ENCODE measurements at regions not wholly inside any gene's neighbourhood (a gene's known extent, or its start where the extent isn't known, plus 50 kb on each side); places are given as distances from the start of the nearest gene placed in this dataset.

DNA sequence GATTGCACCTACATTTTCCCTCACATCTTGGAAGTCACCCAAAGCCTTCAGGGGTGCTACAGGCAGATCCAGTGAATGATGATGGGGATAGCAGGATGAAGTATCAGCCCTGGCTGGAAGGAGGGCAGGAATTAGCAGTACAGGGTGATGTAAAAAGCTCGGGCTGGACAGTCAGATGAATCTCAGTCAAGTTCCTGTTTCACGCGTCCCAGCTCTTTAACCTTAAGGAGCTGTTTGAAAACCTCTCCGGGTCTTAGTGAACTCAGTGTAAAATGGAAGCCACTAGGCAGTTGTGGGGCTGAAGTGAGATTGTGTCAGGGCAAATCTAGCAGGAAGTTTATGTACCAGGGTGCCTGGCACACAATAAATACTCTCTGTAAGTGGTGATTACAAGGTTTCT is 166.4 kb upstream of the PROK2 start:
- H3K4me1 ChIP-seq (ENCODE audit: control insufficient read depth in 2 of 2, insufficient read depth in 1 of 2, low read depth in 1 of 2, low read length in 2 of 2), result peaks cover 0 to 7% of the 10 kb centered on the region in 2 donors
- no peak overlapping the region for H3K23ac ChIP-seq (ENCODE audit: low read depth, low read length, poor library complexity)
- no peaks in the 10 kb centered on the region for H3K79me1 ChIP-seq (ENCODE audit: low read depth, low read length)
- H3K9ac ChIP-seq (ENCODE audit: low read depth, low read length, poor library complexity), result no peak overlapping the region
- H2AFZ ChIP-seq (ENCODE audit: low read length), result no peak overlapping the region
- H3K4me3 ChIP-seq (ENCODE audit: low read length in 2 of 2), result no peak overlapping the region
- no peak overlapping the region for H4K91ac ChIP-seq (ENCODE audit: low read depth, low read length, poor library complexity)
- H3K27me3 ChIP-seq (ENCODE audit: control insufficient read depth in 3 of 3, insufficient read depth in 3 of 3, low read depth in 1 of 3, low read length in 3 of 3), result peaks cover 0 to 3% (median 0%) of the 10 kb centered on the region in 3 experiments
- no peak overlapping the region for H2BK120ac ChIP-seq (ENCODE audit: low read depth, low read length)
- H4K8ac ChIP-seq (ENCODE audit: low read depth, low read length), result no peak overlapping the region
- H3K4me2 ChIP-seq (ENCODE audit: insufficient read depth, low read length, poor library complexity, severe bottlenecking), result no peak overlapping the region
- H3K36me3 ChIP-seq (replicated peaks in 1 of 2; ENCODE audit: control insufficient read depth in 2 of 2, insufficient read depth in 2 of 2, low read length in 2 of 2), result no peaks in the 10 kb centered on the region
- no peak overlapping the region for H3K4ac ChIP-seq (ENCODE audit: low read length)
- no peak overlapping the region for H3K27ac ChIP-seq (replicated peaks; ENCODE audit: low read length)
- H2BK15ac ChIP-seq (ENCODE audit: low read length), result no peak overlapping the region
- WGBS, 2 donors (ENCODE audit: extremely low coverage in 2 of 2, insufficient read length in 2 of 2, insufficient replicate concordance in 1 of 2), result no CpG with 5 or more reads among the region's 4 CpGs
- no peak overlapping the region for H2BK12ac ChIP-seq (ENCODE audit: low read length)
- no peak overlapping the region for H3K14ac ChIP-seq (ENCODE audit: low read length)
- DNase-seq (ENCODE audit: low spot score), result no peak
- H3K9me3 ChIP-seq (replicated peaks in 1 of 2; ENCODE audit: control insufficient read depth in 2 of 2, insufficient read depth in 1 of 2, low read depth in 1 of 2, low read length in 2 of 2), result no peaks in the 10 kb centered on the region
- H2AK5ac ChIP-seq (ENCODE audit: low read depth, low read length), result no peak overlapping the region
- H3K18ac ChIP-seq (ENCODE audit: low read length), result no peak overlapping the region
- no peak overlapping the region for H2BK5ac ChIP-seq (ENCODE audit: low read length)

DNA sequence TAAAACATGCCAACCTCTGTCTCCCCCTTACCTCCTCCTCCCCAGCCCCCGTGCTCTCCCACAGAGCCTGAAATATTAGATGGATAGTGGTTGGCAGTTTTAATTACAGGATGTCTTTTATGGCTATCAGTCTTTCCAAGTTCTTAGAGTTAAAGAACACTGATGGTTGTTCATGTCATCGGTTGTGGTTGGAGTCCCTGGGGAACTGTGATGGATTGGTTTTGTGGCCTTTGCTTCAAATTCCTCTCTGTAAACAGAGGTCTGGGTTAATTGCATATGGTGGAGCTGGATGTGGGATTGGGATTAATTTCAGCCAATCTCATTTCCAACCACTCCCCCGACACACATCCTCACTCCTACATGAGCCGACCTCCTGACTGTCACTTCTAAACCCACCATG is 164.5 kb upstream of the PROK2 start:
- Histone ChIP-seq H3K79me1 (ENCODE audit: low read depth, low read length) (no peaks in the 10 kb centered on the region), H3K4me1 (ENCODE audit: control insufficient read depth in 2 of 2, insufficient read depth in 1 of 2, low read depth in 1 of 2, low read length in 2 of 2) (no peaks in the 10 kb centered on the region), H3K4me3 (ENCODE audit: low read length in 2 of 2) (no peak overlapping the region), H3K9me3 (replicated peaks in 1 of 2; ENCODE audit: control insufficient read depth in 2 of 2, insufficient read depth in 1 of 2, low read depth in 1 of 2, low read length in 2 of 2) (no peaks in the 10 kb centered on the region), H3K4ac (ENCODE audit: low read length) (no peak overlapping the region), H3K18ac (ENCODE audit: low read length) (no peak overlapping the region), H2BK12ac (ENCODE audit: low read length) (no peak overlapping the region), H3K27ac (replicated peaks; ENCODE audit: low read length) (no peak overlapping the region), H2BK120ac (ENCODE audit: low read depth, low read length) (no peak overlapping the region), H3K14ac (ENCODE audit: low read length) (no peak overlapping the region), H3K4me2 (ENCODE audit: insufficient read depth, low read length, poor library complexity, severe bottlenecking) (no peak overlapping the region), H3K9ac (ENCODE audit: low read depth, low read length, poor library complexity) (no peak overlapping the region), H2AK5ac (ENCODE audit: low read depth, low read length) (no peak overlapping the region), H3K27me3 (ENCODE audit: control insufficient read depth in 3 of 3, insufficient read depth in 3 of 3, low read depth in 1 of 3, low read length in 3 of 3) (peaks cover 0 to 3% (median 0%) of the 10 kb centered on the region in 3 experiments), H4K91ac (ENCODE audit: low read depth, low read length, poor library complexity) (no peak overlapping the region), H2BK5ac (ENCODE audit: low read length) (no peak overlapping the region), H4K8ac (ENCODE audit: low read depth, low read length) (no peak overlapping the region), H2BK15ac (ENCODE audit: low read length) (no peak overlapping the region), H3K36me3 (replicated peaks in 1 of 2; ENCODE audit: control insufficient read depth in 2 of 2, insufficient read depth in 2 of 2, low read length in 2 of 2) (no peaks in the 10 kb centered on the region), H3K23ac (ENCODE audit: low read depth, low read length, poor library complexity) (no peak overlapping the region), H2AFZ (ENCODE audit: low read length) (no peak overlapping the region)
- DNase-seq (ENCODE audit: low spot score), result no peak
- no CpG with 5 or more reads among the region's 4 CpGs for WGBS, 2 donors (ENCODE audit: extremely low coverage in 2 of 2, insufficient read length in 2 of 2, insufficient replicate concordance in 1 of 2)

DNA sequence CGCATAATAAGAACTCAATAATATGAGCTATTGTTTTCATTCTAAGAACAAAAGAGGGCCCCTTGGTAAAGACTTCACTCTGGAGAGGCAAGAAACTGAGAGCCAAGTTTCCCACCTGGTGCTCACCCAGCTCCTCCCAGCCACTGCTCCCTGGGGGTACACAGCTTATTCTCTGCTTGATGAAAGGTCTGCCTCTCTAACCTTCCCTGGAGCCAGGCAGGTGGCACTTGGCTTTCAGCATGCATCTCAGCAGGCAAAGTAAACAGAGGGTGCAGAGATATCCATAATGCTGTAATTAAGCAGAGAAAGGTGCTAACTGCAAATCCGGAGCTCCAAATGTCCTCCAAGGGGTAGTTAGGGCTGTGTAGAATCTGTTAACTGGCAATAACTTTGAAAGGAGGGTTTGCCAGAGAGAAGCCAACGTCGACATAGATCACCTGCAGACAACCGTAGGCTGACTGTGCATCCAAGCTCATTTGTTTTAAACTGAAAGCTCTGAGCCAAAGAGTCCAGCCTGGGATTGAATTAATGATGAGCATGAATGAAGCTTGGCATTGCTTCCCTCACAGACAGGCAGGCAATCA is 159.6 kb upstream of the PROK2 start:
- no peak overlapping the region for H2BK15ac ChIP-seq (ENCODE audit: low read length)
- no peak overlapping the region for H2BK5ac ChIP-seq (ENCODE audit: low read length)
- no peak for DNase-seq (ENCODE audit: low spot score)
- H2AFZ ChIP-seq (ENCODE audit: low read length), result no peak overlapping the region
- H3K18ac ChIP-seq (ENCODE audit: low read length), result no peak overlapping the region
- H3K14ac ChIP-seq (ENCODE audit: low read length), result no peak overlapping the region
- H3K4ac ChIP-seq (ENCODE audit: low read length), result no peak overlapping the region
- no peak overlapping the region for H2AK5ac ChIP-seq (ENCODE audit: low read depth, low read length)
- no peak overlapping the region for H4K8ac ChIP-seq (ENCODE audit: low read depth, low read length)
- H3K4me3 ChIP-seq (ENCODE audit: low read length in 2 of 2), result no peak overlapping the region
- no peak overlapping the region for H4K91ac ChIP-seq (ENCODE audit: low read depth, low read length, poor library complexity)
- peaks cover 0 to 4% of the 10 kb centered on the region in 2 donors for H3K4me1 ChIP-seq (ENCODE audit: control insufficient read depth in 2 of 2, insufficient read depth in 1 of 2, low read depth in 1 of 2, low read length in 2 of 2)
- no CpG with 5 or more reads among the region's 5 CpGs for WGBS, 2 donors (ENCODE audit: extremely low coverage in 2 of 2, insufficient read length in 2 of 2, insufficient replicate concordance in 1 of 2)
- H3K79me1 ChIP-seq (ENCODE audit: low read depth, low read length), result no peaks in the 10 kb centered on the region
- no peak overlapping the region for H3K23ac ChIP-seq (ENCODE audit: low read depth, low read length, poor library complexity)
- H3K27ac ChIP-seq (replicated peaks; ENCODE audit: low read length), result no peak overlapping the region
- H3K27me3 ChIP-seq (ENCODE audit: control insufficient read depth in 3 of 3, insufficient read depth in 3 of 3, low read depth in 1 of 3, low read length in 3 of 3), result no peaks in the 10 kb centered on the region
- H3K9me3 ChIP-seq (replicated peaks in 1 of 2; ENCODE audit: control insufficient read depth in 2 of 2, insufficient read depth in 1 of 2, low read depth in 1 of 2, low read length in 2 of 2), result no peaks in the 10 kb centered on the region
- H3K36me3 ChIP-seq (replicated peaks in 1 of 2; ENCODE audit: control insufficient read depth in 2 of 2, insufficient read depth in 2 of 2, low read length in 2 of 2), result no peaks in the 10 kb centered on the region
- no peak overlapping the region for H2BK120ac ChIP-seq (ENCODE audit: low read depth, low read length)
- no peak overlapping the region for H3K9ac ChIP-seq (ENCODE audit: low read depth, low read length, poor library complexity)
- no peak overlapping the region for H3K4me2 ChIP-seq (ENCODE audit: insufficient read depth, low read length, poor library complexity, severe bottlenecking)
- H2BK12ac ChIP-seq (ENCODE audit: low read length), result no peak overlapping the region

DNA sequence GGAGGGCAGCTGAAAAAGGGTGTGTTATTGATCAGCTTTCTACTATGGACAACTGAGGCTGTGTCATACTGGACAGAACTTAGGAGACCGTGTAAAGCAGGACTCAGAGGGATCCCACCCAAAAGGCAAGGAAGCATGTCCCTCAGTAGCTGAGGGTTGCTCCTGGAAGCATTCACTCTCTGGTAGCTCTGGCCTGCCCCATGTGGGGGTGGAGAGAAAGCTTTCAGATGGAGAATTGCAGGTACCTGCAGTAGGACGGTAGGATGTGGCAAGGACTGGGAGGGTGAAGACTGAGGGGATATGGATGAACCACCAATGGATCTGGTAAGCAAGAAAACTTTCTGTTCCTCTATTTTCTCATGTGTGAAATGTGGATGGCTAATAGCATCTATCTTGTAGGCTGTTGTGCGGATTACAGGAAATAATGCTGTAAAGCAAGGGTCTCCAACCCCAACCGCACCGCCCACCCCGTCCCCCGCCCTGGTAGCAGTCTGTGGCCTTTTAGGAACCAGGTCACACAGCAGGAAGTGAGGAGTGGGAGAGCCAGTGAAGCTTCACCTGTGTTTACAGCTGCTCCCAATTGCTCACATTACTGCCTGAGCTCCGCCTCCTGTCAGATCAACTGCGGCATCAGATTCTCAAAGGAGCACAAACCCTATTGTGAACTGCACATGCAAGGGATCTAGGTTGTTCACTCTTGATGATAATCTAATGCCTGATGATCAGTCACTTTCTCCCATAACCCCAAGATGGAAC is 157.7 kb upstream of the PROK2 start:
- DNase-seq (ENCODE audit: low spot score), result no peak
- Histone ChIP-seq H3K9ac (ENCODE audit: low read depth, low read length, poor library complexity) (no peak overlapping the region), H3K4me3 (ENCODE audit: low read length in 2 of 2) (no peak overlapping the region), H3K9me3 (replicated peaks in 1 of 2; ENCODE audit: control insufficient read depth in 2 of 2, insufficient read depth in 1 of 2, low read depth in 1 of 2, low read length in 2 of 2) (no peaks in the 10 kb centered on the region), H3K23ac (ENCODE audit: low read depth, low read length, poor library complexity) (no peak overlapping the region), H2AK5ac (ENCODE audit: low read depth, low read length) (no peak overlapping the region), H3K79me1 (ENCODE audit: low read depth, low read length) (no peaks in the 10 kb centered on the region), H3K14ac (ENCODE audit: low read length) (no peak overlapping the region), H3K36me3 (replicated peaks in 1 of 2; ENCODE audit: control insufficient read depth in 2 of 2, insufficient read depth in 2 of 2, low read length in 2 of 2) (no peaks in the 10 kb centered on the region), H3K18ac (ENCODE audit: low read length) (no peak overlapping the region), H2AFZ (ENCODE audit: low read length) (no peak overlapping the region), H2BK15ac (ENCODE audit: low read length) (no peak overlapping the region), H2BK5ac (ENCODE audit: low read length) (no peak overlapping the region), H2BK120ac (ENCODE audit: low read depth, low read length) (no peak overlapping the region), H3K27me3 (ENCODE audit: control insufficient read depth in 3 of 3, insufficient read depth in 3 of 3, low read depth in 1 of 3, low read length in 3 of 3) (no peaks in the 10 kb centered on the region), H4K8ac (ENCODE audit: low read depth, low read length) (no peak overlapping the region), H3K4ac (ENCODE audit: low read length) (no peak overlapping the region), H3K4me1 (ENCODE audit: control insufficient read depth in 2 of 2, insufficient read depth in 1 of 2, low read depth in 1 of 2, low read length in 2 of 2) (peaks cover 0 to 6% of the 10 kb centered on the region in 2 donors), H3K4me2 (ENCODE audit: insufficient read depth, low read length, poor library complexity, severe bottlenecking) (no peak overlapping the region), H2BK12ac (ENCODE audit: low read length) (no peak overlapping the region), H4K91ac (ENCODE audit: low read depth, low read length, poor library complexity) (no peak overlapping the region), H3K27ac (replicated peaks; ENCODE audit: low read length) (no peak overlapping the region)
- WGBS, 2 donors (ENCODE audit: extremely low coverage in 2 of 2, insufficient read length in 2 of 2, insufficient replicate concordance in 1 of 2), result no CpG with 5 or more reads among the region's 9 CpGs

All from neuronal stem cell (in vitro differentiated cells).